ENCODE measurements at regions not wholly inside any gene's neighbourhood (a gene's known extent, or its start where the extent isn't known, plus 50 kb on each side); places are given as distances from the start of the nearest gene placed in this dataset.

GRCh38 chr7:46137725-46138124, 216.7 kb upstream of the IGFBP3 start:
- DNase-seq (no peak), ATAC-seq (no peak)
- no peak for TF ChIP-seq CTCF (IDR thresholded peaks at IDR 0.05)
- Mint-ChIP-seq H3K36me3 (no peaks in the 10 kb centered on the region), H3K9me3 (peaks cover 2 to 4% of the 10 kb centered on the region in 2 donors), H3K27me3 (ENCODE audit: low read depth in 2 of 2) (no peaks in the 10 kb centered on the region), H3K27ac (no peak overlapping the region), H3K4me1 (no peaks in the 10 kb centered on the region), H3K4me3 (no peak overlapping the region)
- H3K9me3 ChIP-seq (ENCODE audit: control insufficient read depth, insufficient read depth, low read length), result no peaks in the 10 kb centered on the region
- intact Hi-C loops (cut with micrococcal nuclease), result no loop called here
- no CpG with 5 or more reads among the region's 3 CpGs for WGBS (ENCODE audit: insufficient coverage)
- no peaks in the 10 kb centered on the region for H3K36me3 ChIP-seq (ENCODE audit: control insufficient read depth, insufficient read depth, low read length)
- no peak overlapping the region for H3K4me3 ChIP-seq (ENCODE audit: low read length)
- H3K4me1 ChIP-seq (ENCODE audit: control insufficient read depth, insufficient read depth, low read length), result no peaks in the 10 kb centered on the region
- H3K27ac ChIP-seq (ENCODE audit: low read length), result no peak overlapping the region
- no peaks in the 10 kb centered on the region for H3K27me3 ChIP-seq (ENCODE audit: control insufficient read depth, insufficient read depth, low read length)

- DNase-seq (no peak), ATAC-seq (no peak)
- Histone ChIP-seq H3K9me3 (ENCODE audit: control insufficient read depth, insufficient read depth, low read length) (no peaks in the 10 kb centered on the region), H3K36me3 (ENCODE audit: control insufficient read depth, insufficient read depth, low read length) (no peaks in the 10 kb centered on the region), H3K27ac (ENCODE audit: low read length) (no peak overlapping the region), H3K27me3 (ENCODE audit: control insufficient read depth, insufficient read depth, low read length) (no peaks in the 10 kb centered on the region), H3K4me3 (ENCODE audit: low read length) (no peak overlapping the region), H3K4me1 (ENCODE audit: control insufficient read depth, insufficient read depth, low read length) (no peaks in the 10 kb centered on the region)
- no peaks in the 10 kb centered on the region for H3K4me1 Mint-ChIP-seq
- intact Hi-C loops (cut with micrococcal nuclease), result no loop called here
- no peak overlapping the region for H3K27ac Mint-ChIP-seq
- no peaks in the 10 kb centered on the region for H3K36me3 Mint-ChIP-seq
- TF ChIP-seq CTCF (IDR thresholded peaks at IDR 0.05), result no peak
- no peak overlapping the region for H3K4me3 Mint-ChIP-seq
- no peaks in the 10 kb centered on the region for H3K27me3 Mint-ChIP-seq (ENCODE audit: low read depth in 2 of 2)
- H3K9me3 Mint-ChIP-seq, result peaks cover 6 to 7% of the 10 kb centered on the region in 2 donors
These were observed 214.5 kb upstream of the IGFBP3 start for GRCh38 chr7:46135557-46135956.

- H3K36me3 ChIP-seq (ENCODE audit: control insufficient read depth, insufficient read depth, low read length), result no peaks in the 10 kb centered on the region
- H3K27me3 ChIP-seq (ENCODE audit: control insufficient read depth, insufficient read depth, low read length), result no peaks in the 10 kb centered on the region
- H3K36me3 Mint-ChIP-seq, result no peaks in the 10 kb centered on the region
- TF ChIP-seq CTCF (IDR thresholded peaks at IDR 0.05), result no peak
- no peak overlapping the region for H3K27ac ChIP-seq (ENCODE audit: low read length)
- H3K4me1 ChIP-seq (ENCODE audit: control insufficient read depth, insufficient read depth, low read length), result no peaks in the 10 kb centered on the region
- DNase-seq, result no peak
- no peaks in the 10 kb centered on the region for H3K27me3 Mint-ChIP-seq (ENCODE audit: low read depth in 2 of 2)
- no peak for ATAC-seq
- H3K4me1 Mint-ChIP-seq, result no peaks in the 10 kb centered on the region
- H3K4me3 Mint-ChIP-seq, result no peak overlapping the region
- H3K9me3 ChIP-seq (ENCODE audit: control insufficient read depth, insufficient read depth, low read length), result no peaks in the 10 kb centered on the region
- no peak overlapping the region for H3K4me3 ChIP-seq (ENCODE audit: low read length)
- no peak overlapping the region for H3K27ac Mint-ChIP-seq
- H3K9me3 Mint-ChIP-seq, result peaks cover 6 to 7% of the 10 kb centered on the region in 2 donors
- intact Hi-C loops (cut with micrococcal nuclease), result no loop called here
These were observed 213.7 kb upstream of the IGFBP3 start for GRCh38 chr7:46134795-46135194.

GRCh38 chr7:46134385-46134784, 213.3 kb upstream of the IGFBP3 start:
- TF ChIP-seq CTCF (IDR thresholded peaks at IDR 0.05), result no peak
- no peaks in the 10 kb centered on the region for H3K27me3 Mint-ChIP-seq (ENCODE audit: low read depth in 2 of 2)
- no peak for ATAC-seq
- no peaks in the 10 kb centered on the region for H3K36me3 Mint-ChIP-seq
- no peak overlapping the region for H3K27ac ChIP-seq (ENCODE audit: low read length)
- intact Hi-C loops (cut with micrococcal nuclease), result no loop called here
- H3K27me3 ChIP-seq (ENCODE audit: control insufficient read depth, insufficient read depth, low read length), result no peaks in the 10 kb centered on the region
- no peak overlapping the region for H3K4me3 ChIP-seq (ENCODE audit: low read length)
- H3K4me1 Mint-ChIP-seq, result no peaks in the 10 kb centered on the region
- H3K4me3 Mint-ChIP-seq, result no peak overlapping the region
- no peak overlapping the region for H3K27ac Mint-ChIP-seq
- WGBS (ENCODE audit: insufficient coverage), result 82% methylated on average over 4 of the region's 4 CpGs
- no peaks in the 10 kb centered on the region for H3K9me3 ChIP-seq (ENCODE audit: control insufficient read depth, insufficient read depth, low read length)
- no peak for DNase-seq
- H3K36me3 ChIP-seq (ENCODE audit: control insufficient read depth, insufficient read depth, low read length), result no peaks in the 10 kb centered on the region
- H3K4me1 ChIP-seq (ENCODE audit: control insufficient read depth, insufficient read depth, low read length), result no peaks in the 10 kb centered on the region
- H3K9me3 Mint-ChIP-seq, result peaks cover 6 to 7% of the 10 kb centered on the region in 2 donors

All from natural killer cell (primary cell).